GM21423 (cell line): ENCODE measurements at regions not wholly inside any gene's neighbourhood (a gene's known extent, or its start where the extent isn't known, plus 50 kb on each side); places are given as distances from the start of the nearest gene placed in this dataset.

Source experiments
- ATAC-seq: cut with Tn5 transposase; IDR thresholded peaks from one replicate; pipeline ENCODE4 v1.9.1; 2021; ENCODE audit warnings: mild to moderate bottlenecking, moderate library complexity; ENCODE audit not compliant: unreplicated experiment

DNA sequence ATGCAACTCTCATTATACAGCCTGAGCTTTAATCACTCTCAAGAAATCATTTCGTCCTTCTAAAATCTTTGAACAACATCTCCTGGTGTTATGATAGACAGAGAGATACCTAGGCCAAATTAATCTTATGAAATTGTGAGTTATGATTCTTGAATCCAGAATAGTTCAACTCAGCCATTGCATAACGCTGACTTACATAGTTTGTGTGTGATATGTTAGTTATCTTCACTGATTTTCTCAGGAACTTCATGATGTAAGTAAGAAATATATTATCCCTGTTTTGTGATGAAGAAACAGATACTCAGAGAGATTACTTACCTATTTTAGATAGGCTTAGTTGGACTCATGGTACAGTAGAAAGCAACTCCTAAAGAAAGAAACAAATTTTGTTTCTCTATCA, 684.4 kb downstream of the ZEB2 start:
- no peak for ATAC-seq

DNA sequence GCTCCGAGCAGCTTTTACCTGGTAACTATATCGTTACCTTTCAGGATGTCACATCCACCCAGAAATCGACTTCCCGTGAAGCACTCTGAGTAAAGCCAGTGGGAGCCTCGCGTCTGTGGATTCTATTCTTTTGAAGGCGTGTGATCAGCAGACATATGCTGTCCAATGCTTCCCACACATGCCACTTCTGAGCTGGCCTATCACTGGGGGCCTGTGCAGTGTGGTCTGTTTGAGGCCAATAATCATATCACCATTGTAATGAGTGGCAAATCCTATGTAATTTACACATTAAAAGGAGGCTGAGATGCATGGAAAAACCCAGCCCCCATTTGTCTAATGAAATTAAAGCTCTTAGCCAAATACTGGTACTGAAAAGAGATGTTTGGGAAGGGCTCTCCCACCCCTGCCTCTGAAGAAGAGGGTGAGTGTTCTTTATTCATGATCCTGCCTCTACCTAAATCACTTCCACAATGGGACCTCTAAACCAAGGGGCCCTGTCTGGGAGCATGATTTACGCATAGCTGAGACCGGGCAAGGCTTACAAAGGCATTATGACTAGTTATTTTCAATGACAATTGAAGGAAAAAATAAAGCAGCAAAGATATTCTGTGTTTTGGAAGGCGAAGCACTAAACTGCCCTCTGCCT, 686.8 kb downstream of the ZEB2 start:
- ATAC-seq: no peak

DNA sequence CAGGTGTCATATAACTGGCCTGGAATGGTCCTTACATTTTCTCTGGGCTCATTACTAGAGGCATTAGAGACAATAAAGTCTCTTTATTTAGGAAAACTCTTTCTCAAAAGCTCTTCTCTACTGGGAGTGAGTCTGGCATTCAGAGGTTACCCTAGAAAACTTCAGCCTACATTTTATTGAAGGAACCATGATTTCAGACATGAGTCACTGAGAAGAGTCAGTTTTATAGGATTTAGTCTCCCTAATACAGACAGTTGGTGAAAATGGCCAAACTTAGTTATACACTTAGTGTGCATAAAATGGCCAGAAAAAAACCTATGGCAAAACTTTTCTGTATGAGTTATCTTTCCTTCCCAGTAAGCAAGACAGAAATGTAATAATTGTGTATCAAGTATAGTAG, 689.4 kb downstream of the ZEB2 start:
- no peak for ATAC-seq

DNA sequence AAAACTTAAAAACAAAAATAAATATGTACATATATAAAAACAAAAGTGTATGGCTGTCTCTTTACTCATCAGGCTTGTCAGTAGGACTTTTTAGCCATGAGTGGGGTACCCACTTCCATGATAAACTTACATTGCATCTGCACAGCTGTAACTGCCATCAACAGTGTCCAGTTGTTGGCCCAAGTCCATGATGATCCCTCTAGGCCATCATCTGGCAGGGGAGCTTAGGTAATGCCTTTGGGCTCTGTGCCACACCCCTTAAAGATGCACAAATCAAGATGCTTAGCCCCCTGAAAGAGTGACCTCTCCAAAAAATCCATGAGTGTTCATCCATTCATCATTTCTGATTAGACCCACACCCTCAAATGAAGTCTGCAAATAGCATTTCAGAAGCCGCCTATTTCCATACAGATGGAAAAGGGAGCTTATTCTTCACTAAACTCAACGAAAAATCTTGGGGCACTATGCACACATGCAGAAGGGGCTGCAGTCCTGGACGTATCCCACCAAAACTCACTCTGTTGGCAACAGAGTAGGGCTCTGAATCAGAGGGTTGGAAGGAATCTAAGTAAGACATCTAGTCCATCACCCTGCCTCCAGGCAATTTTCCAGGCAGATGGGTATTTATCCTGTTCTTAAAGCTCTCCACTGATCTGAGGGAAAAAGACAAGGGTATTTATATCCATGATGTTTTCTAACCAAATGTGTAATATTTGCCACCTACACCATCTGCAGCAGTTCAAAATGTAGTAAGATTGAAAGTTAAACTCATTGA, 691.0 kb downstream of the ZEB2 start:
- ATAC-seq: no peak

DNA sequence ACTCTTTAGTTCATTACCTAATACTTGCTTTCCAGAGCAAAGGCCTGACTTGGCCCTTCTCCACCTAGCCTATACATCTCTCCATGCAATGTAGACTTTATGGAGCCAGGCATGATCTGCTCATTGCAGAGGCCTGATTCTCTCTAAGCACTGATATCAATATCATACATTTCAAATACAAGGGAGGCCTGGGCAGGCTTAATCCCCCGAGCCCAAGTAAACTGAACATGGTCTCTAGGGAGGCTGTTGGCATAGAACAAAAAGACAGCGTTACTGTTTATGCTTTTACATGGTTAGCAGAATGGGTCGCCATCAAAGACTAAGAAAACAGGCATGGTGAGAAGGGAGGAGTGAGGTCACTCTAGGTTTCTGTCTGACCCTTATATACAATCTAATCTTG, 695.1 kb downstream of the ZEB2 start:
- ATAC-seq: no peak

DNA sequence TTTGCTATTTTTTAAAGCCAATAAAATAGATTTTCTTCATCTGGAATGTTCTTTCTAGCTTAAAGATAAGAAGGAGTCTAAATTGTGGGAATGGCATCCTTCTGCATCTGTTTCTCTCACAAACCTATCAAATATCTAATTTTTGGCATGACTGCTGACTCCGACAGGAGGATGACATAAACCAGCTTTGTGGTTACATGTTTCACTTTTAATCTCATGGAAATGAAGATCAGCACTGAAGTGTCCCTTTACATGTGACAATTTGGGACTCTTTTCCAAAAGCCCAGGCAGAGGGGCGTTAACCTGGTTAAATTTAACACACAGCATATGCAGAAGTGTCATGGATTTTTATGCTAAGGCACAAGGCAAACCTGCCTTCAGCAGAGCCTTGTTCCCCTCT, 694.7 kb downstream of the ARHGAP15 start:
- ATAC-seq: no peak

DNA sequence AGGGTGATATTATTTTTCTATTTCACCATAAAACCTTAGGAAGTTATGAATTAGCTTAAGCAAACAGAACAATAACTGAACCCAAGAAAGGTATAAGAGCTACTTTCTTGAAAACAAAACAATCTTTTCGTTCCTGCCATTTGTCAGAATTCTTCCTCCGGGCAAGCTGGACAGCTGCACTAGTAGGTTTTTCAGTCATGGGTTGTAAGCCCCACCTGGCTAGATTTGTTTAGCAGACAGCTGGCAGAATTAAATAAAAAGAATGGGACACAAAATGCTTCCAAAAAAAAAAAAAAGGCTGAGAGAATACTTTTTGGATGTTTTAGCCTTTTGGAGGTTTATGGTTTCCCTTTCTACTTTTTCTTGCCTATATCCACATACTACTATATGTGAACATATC, 694.1 kb downstream of the ARHGAP15 start:
- no peak for ATAC-seq

DNA sequence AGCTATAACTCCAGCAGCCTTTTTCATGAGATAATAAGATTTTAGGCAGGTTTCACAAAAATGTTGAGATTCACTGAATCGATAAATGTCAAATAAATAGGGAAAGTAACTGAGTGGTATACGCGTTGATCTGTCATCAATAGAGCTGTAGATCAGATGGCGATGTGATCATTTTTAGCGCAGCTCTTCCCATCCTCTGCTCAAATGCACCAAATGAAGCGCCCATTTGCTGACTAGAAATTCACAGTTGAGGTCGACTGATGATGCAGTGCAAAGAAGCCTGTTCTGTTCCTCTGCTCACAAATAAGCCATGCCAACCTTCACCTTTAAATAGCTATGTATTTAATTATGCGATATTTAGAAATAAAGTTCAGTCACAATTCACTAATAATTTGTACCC, 693.5 kb downstream of the ARHGAP15 start:
- no peak for ATAC-seq

DNA sequence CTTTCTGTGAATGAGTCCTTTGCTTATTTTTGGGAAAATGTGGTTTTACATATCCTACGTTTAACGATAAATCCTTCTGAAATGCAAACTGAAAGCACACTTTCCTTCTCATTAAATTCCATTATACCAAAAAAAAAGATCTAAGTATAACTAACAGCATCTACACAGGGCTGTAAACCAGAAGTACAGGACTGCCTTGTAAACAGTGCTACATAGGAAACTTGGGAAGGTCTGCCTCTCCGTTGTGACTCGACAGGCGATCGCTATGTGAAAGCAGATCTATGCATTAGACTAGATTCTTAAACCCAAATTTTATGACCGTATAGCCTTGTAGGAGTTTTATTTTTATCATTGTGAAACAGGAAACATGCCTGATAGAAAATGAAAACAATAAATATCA, 690.5 kb downstream of the ARHGAP15 start:
- ATAC-seq: no peak

DNA sequence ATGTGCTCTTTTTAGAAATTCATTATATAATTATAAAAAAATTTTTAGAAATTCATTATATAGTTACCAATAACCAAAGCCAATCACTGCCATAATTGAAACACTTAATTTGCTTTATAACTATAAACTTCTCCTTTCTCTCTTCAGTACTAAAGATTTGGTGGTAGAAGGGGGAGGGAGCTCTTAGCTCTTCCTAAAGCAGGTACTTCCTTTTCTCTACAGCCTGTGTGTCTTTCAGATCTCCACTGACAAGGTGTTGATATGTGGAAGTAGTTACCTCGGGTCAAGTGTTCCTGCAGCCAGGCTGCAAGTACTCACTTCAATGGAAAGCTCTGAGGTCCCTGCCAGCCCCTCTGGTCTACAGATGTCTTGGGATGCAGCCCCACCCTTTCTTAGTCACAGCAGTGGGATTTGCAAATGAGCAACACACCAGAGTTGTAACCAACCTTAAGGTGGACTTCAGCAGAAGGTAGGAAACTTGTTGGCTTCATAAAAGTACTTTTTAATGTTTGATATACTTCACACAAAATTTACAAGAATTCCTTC, 690.0 kb downstream of the ARHGAP15 start:
- no peak for ATAC-seq
